ENCODE measurements at regions not wholly inside any gene's neighbourhood (a gene's known extent, or its start where the extent isn't known, plus 50 kb on each side); places are given as distances from the start of the nearest gene placed in this dataset.
"Not testable (repeated sequence)": the region's sequence is repeated elsewhere in the genome, so short reads cannot be mapped to it uniquely, and the experiment has no call there.

DNA sequence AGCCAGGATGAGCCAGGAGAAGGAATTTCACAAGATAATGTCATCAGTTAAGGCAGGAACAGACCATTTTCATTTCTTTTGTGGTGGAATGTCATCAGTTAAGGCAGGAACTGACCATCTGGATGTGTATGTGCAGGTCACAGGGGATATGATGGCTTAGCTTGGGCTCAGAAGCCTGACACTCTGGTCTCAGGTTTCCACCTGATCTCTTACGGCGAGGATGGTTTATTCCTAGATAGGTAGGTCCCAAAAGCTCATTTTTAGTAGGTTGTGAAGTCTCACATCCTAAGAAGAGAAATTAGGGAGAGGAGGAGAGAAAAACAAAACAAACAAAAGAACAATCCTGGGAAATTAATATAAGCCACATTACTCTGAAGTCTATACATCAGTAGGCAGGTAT, 311.7 kb upstream of the RGS17 start:
- TF ChIP-seq, protein P1, sequence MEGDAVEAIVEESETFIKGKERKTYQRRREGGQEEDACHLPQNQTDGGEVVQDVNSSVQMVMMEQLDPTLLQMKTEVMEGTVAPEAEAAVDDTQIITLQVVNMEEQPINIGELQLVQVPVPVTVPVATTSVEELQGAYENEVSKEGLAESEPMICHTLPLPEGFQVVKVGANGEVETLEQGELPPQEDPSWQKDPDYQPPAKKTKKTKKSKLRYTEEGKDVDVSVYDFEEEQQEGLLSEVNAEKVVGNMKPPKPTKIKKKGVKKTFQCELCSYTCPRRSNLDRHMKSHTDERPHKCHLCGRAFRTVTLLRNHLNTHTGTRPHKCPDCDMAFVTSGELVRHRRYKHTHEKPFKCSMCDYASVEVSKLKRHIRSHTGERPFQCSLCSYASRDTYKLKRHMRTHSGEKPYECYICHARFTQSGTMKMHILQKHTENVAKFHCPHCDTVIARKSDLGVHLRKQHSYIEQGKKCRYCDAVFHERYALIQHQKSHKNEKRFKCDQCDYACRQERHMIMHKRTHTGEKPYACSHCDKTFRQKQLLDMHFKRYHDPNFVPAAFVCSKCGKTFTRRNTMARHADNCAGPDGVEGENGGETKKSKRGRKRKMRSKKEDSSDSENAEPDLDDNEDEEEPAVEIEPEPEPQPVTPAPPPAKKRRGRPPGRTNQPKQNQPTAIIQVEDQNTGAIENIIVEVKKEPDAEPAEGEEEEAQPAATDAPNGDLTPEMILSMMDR (IDR thresholded peaks at IDR 0.05; ENCODE audit: insufficient read depth, low read depth, low read length) = not testable (repeated sequence)
- not testable (repeated sequence) for TF ChIP-seq EZH2 (IDR thresholded peaks at IDR 0.05; ENCODE audit: insufficient read depth, low read length)
